ENCODE measurements at regions not wholly inside any gene's neighbourhood (a gene's known extent, or its start where the extent isn't known, plus 50 kb on each side); places are given as distances from the start of the nearest gene placed in this dataset.

- DNase-seq (ENCODE audit: extremely low spot score, unreplicated experiment): no peak
Measured at GRCh38 chr4:65845199-65845773, 175.0 kb upstream of the EPHA5 start.

GRCh38 chr4:65839164-65839931, 169.1 kb upstream of the EPHA5 start:
- TF ChIP-seq CTCF (conservative IDR thresholded peaks at IDR 0.05): no peak
- no peak overlapping the region for H3K4me3 Mint-ChIP-seq
- H3K4me1 Mint-ChIP-seq (ENCODE audit: unreplicated experiment): no peaks in the 10 kb centered on the region
- no peaks in the 10 kb centered on the region for H3K36me3 Mint-ChIP-seq
- H3K9me3 Mint-ChIP-seq: no peaks in the 10 kb centered on the region
- no peak for DNase-seq (ENCODE audit: extremely low spot score, unreplicated experiment)
- H3K27ac Mint-ChIP-seq: no peak overlapping the region
- H3K27me3 Mint-ChIP-seq: peaks cover 6% of the 10 kb centered on the region

More at GRCh38 chr4:65845199-65845773, 175.0 kb upstream of the EPHA5 start:
- Mint-ChIP-seq H3K4me1 (ENCODE audit: unreplicated experiment) (no peaks in the 10 kb centered on the region), H3K27ac (no peak overlapping the region), H3K36me3 (no peaks in the 10 kb centered on the region), H3K9me3 (no peaks in the 10 kb centered on the region), H3K4me3 (no peak overlapping the region), H3K27me3 (no peaks in the 10 kb centered on the region)
- no peak for TF ChIP-seq CTCF (conservative IDR thresholded peaks at IDR 0.05)

GRCh38 chr4:65834707-65835106, 164.4 kb upstream of the EPHA5 start:
- Mint-ChIP-seq H3K4me3 (no peak overlapping the region), H3K36me3 (no peaks in the 10 kb centered on the region), H3K9me3 (no peaks in the 10 kb centered on the region), H3K27ac (no peak overlapping the region), H3K27me3 (peaks cover 6% of the 10 kb centered on the region), H3K4me1 (ENCODE audit: unreplicated experiment) (no peaks in the 10 kb centered on the region)
- no peak for DNase-seq (ENCODE audit: extremely low spot score, unreplicated experiment)
- TF ChIP-seq CTCF (conservative IDR thresholded peaks at IDR 0.05): no peak

- TF ChIP-seq CTCF (conservative IDR thresholded peaks at IDR 0.05): no peak
- H3K27ac Mint-ChIP-seq: no peak overlapping the region
- no peak for DNase-seq (ENCODE audit: extremely low spot score, unreplicated experiment)
- H3K4me1 Mint-ChIP-seq (ENCODE audit: unreplicated experiment): no peaks in the 10 kb centered on the region
- H3K9me3 Mint-ChIP-seq: no peaks in the 10 kb centered on the region
- no peaks in the 10 kb centered on the region for H3K36me3 Mint-ChIP-seq
- peaks cover 6% of the 10 kb centered on the region for H3K27me3 Mint-ChIP-seq
- no peak overlapping the region for H3K4me3 Mint-ChIP-seq
Measured at GRCh38 chr4:65831828-65832227, 161.5 kb upstream of the EPHA5 start.

GRCh38 chr4:65825116-65825753, 154.9 kb upstream of the EPHA5 start:
- DNase-seq (ENCODE audit: extremely low spot score, unreplicated experiment): no peak
- no peak for TF ChIP-seq CTCF (conservative IDR thresholded peaks at IDR 0.05)
- no peaks in the 10 kb centered on the region for H3K4me1 Mint-ChIP-seq (ENCODE audit: unreplicated experiment)
- H3K9me3 Mint-ChIP-seq: no peaks in the 10 kb centered on the region
- H3K27me3 Mint-ChIP-seq: no peaks in the 10 kb centered on the region
- H3K36me3 Mint-ChIP-seq: no peaks in the 10 kb centered on the region
- H3K27ac Mint-ChIP-seq: no peak overlapping the region
- no peak overlapping the region for H3K4me3 Mint-ChIP-seq
